HCEC 1CT (cell line): ENCODE measurements at regions not wholly inside any gene's neighbourhood (a gene's known extent, or its start where the extent isn't known, plus 50 kb on each side); places are given as distances from the start of the nearest gene placed in this dataset.

Experiments
- DNase-seq: peaks from one replicate; pipeline ENCODE4 v3.0.0-alpha.2; 2017

- no peak for DNase-seq
Observed at GRCh38 chr1:53378061-53378460, 50.2 kb upstream of the LRP8 start.

DNA sequence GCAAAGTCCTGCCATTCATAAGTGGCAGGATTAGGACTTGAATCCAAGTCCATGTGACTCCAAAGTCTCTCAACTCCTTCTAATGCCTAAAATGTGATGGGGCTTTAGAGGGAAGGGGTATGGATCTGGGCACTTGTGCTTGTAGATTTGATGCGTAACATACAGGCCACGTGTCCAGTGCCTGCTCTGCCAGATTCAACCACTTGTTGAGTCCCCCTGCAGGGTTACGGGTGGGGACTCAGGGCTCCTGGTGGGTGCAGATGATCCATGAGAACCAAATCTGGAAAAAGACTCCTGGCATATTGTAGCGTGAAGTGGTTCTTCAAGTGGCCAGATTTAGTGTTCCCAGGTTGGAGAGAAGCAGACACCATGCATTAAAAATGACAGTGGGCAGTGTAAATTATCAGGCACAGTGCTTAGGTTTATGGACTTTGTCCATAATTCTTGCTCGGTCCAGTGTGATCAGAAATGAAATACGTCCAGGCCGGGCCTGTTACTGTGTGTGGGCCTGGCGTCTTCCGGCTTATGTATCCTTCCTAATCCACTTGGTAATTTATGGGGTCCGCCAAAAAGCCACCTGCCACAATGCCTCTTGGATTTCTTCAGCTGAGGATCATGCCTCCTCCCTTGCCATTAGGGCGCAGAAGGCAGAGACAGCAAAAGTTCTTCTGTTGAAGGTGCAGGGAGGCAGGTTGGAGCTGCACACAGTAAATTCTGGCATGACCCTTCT, 51.2 kb upstream of the LRP8 start:
- no peak for DNase-seq

DNA sequence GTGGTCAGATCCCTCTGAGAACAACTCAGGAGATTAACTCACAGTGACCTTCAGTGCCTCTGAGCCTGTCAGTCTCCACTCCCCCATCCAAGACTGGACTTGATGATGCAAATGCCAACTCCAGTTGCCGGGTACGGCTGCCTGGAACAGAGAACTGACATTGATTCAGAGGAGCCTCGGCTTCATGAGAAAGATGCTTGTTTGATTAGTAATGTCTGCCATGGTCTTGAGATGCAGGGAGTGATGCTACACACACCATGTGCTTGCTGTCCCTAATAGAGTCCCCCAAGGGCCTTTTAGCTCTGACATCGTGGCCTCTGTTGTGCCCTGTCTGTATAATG, 51.8 kb upstream of the LRP8 start:
- DNase-seq, result no peak

DNA sequence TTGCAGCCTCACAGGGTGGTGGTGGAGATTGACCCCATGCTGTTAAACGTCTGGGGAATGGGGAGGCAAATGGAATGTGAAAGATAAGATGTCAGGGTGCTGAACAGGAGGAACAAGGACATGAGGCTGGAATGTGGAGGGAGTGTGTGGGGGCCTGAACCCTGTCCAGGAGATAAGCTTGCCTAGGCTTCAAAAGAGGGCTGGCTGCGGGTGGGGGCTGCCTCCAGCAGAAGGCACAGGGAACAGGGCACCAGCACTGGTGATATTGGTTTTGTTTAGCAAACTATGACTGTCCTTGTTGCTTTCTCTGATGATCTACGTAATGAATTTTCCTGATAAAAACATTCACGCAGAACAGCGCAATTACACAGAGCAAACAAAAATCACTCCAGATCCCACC, 52.4 kb upstream of the LRP8 start:
- DNase-seq, result no peak

- peak; percentile 61 for DNase-seq
Observed at GRCh38 chr1:53381790-53382401, 54.0 kb upstream of the LRP8 start.

- no peak for DNase-seq
Observed at GRCh38 chr1:53383136-53383870, 55.4 kb upstream of the LRP8 start.

- DNase-seq, result no peak
Observed at GRCh38 chr1:53384796-53385195, 56.9 kb upstream of the LRP8 start.

- DNase-seq, result no peak
Observed at GRCh38 chr1:53385276-53386225, 57.7 kb upstream of the LRP8 start.

DNA sequence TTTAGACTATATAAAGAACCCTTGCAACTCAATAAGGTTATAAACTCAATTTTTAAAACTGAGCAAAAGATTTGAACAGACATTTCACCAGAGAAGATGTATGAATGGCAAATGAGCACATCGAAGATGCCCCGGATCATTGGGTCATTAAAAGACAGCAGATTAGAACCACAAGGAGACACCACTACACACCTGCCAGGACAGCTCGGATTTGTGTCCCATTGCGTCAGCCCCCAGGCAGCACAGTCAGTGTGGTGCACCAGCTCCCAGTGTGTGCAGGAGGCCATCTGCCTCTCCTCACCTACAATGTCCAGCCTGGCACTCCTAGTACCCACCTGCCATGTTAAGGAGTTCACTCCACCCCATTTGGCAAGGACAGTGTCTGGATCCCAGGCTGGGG, 61.1 kb upstream of the LRP8 start:
- DNase-seq, result no peak

DNA sequence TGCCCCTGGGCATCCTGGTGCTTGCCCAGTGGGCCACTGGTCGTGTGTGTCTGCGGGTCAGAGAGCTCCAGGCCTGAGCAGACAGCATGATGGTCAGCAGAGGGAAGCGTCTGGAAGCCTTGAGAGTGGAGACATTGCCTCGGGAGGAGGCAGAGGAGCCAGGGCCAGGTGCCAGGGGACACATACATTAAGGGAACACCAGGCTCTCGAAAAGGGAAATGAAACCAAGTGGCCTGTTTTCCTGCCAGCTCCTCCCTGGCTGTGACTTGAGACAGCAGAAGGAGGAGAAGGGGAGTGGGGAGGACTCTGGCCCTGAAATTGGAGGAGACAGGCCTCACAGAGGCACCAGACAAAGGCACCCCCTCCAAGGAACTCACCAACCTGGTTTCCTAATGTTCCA, 62.4 kb upstream of the LRP8 start:
- DNase-seq, result no peak

GRCh38 chr1:53390736-53391135, 62.9 kb upstream of the LRP8 start:
- no peak for DNase-seq

GRCh38 chr1:53391296-53391695, 63.4 kb upstream of the LRP8 start:
- DNase-seq, result no peak

GRCh38 chr1:53391982-53392381, 64.1 kb upstream of the LRP8 start:
- no peak for DNase-seq

DNA sequence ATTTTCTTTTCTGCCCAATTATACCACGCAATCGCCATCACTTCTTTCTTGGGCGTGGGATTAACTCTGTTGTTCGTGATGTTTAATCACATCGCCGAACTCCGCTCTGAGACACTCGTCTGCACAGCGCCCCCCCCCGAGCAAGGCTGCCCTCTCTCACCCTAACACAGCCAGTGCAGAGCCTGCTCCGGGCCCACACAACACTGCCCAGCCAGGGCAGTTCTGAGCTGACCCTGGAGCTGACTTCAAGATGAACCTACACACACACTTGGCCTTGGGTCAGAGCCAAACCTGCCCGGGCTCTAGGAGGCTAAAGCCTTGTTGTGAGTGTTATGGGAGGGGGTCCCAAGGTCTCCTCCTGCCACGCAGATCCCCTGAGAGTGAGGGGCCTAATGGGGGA, 64.6 kb upstream of the LRP8 start:
- no peak for DNase-seq

DNA sequence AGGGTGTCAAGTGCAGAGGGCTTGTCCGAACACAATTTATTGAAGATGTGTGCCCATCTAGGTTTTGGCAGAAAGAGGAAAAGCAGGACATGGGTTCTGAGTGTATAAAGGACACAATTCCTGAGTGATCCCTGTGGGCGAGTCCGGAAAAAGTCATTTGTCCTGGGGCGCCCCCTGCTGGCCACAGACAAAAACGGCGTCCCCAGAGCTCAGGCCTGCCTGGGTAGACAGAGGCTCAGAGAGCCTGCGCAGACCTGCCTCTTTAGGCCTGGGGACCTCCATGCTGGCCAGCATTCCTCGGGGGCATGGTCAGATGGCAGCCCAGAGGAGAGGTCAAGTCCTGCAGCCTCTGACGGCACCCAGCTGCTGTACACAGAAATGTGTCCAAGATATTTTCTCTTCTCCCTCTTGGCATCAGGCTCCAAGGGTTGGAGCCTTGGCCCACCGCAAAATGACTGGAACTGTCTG, 65.5 kb upstream of the LRP8 start:
- DNase-seq, result peak; percentile 64

DNA sequence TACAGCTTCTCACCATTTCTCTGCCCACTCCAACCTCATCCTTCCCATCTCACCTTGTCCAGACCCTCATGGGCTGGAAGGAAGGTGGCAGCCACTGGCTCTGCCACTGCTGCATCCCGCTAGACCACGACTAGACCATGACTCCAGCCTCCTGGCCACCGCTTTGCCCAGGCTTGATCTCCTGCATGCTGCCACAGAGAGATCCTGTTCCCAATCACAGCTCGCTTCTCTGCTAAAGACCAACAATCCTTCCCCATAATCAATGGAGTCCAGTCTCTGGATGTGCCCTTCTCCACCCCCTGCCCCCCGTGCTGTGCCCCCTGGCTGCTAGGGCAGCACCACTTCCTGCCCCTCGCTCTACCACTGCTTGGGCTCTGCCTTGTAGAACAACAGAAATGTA, 64.9 kb upstream of the DMRTB1 start:
- no peak for DNase-seq

DNA sequence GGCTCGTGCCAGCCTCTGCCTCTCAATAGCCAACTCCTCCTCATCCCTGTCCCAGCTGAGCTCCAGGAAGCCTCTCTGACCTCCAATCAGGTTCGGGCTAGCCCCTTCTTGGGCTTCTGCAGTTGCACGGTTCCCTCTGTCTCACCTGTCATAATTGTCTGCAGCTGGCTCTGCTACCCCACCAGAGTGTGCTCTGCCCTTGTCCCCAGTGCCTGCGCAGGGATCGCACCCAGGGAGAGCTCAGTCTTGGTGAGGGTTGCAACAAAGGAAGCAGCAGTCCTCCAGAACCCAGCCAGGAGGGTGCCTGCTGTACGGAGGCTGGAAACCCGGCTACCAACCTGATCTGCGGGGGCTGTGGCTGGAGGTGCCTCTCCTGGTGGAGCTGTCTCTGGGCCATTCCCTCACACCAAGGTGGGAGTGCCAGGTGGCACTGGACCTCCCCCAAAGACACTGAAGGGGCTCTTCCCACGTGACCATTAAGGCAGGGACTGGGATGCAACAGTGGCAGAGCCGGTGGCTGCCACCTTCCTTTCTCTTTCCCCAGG, 63.5 kb upstream of the DMRTB1 start:
- DNase-seq, result no peak

- no peak for DNase-seq
Observed at GRCh38 chr1:53396573-53397268, 62.5 kb upstream of the DMRTB1 start.

- no peak for DNase-seq
Observed at GRCh38 chr1:53398091-53398490, 61.1 kb upstream of the DMRTB1 start.

DNA sequence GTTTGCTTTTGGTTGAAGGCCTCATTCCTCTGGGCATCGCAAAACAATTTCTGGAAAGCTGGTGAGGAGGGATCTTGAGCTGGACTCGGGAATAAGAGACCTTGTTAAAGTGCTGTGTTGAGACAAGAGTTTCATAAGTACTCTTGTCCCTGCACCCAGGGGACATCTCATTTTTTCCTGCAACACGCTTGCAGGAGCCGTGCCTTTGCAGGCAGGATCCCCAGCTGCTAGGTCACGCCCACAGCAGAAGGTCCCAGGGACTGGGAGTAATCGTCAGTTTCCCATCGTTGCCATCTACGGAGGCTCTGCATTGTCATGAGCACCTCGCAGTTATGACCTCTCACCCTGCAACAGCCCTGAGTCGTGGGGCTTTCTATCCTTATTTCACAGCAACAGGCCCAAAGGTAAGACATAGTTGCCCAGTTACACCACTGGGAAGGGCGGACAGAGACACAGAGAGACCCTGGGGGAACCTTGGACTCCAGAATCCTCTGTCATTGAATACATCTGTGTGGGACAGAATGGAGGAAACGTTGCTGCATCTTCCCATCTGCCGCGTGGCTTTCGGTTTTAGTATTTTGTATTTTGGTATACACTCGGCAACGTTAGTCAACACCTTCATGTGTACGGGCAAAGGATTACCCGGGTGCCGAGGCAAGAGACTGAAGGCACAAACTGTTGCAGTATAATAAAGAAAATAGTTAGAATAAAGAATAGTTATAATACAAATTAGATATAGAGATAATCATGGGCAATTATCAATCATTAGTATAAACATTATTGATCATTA, 60.4 kb upstream of the DMRTB1 start:
- DNase-seq, result no peak
